HAP-1 (cell line): ENCODE measurements at regions not wholly inside any gene's neighbourhood (a gene's known extent, or its start where the extent isn't known, plus 50 kb on each side); places are given as distances from the start of the nearest gene placed in this dataset.

Experiments used
- DNase-seq, 2 experiments: peaks; one replicate each; pipeline ENCODE4 v3.0.0-alpha.2; 2016 to 2020; ENCODE audit warnings: low spot score in 2 of 2
- H3K27me3 ChIP-seq: fragments of 250-450 bp; sonication (Bioruptor Pico); 2 replicates; pipeline ENCODE4 v1.5.1; 2020; ENCODE audit warnings: low read depth, mild to moderate bottlenecking, moderate library complexity
- H3K36me3 ChIP-seq: fragments of 250-450 bp; sonication (Bioruptor Pico); replicated peaks from 2 replicates; pipeline ENCODE4 v1.5.1; 2020; ENCODE audit warnings: mild to moderate bottlenecking
- H3K4me1 ChIP-seq: fragments of 250-450 bp; sonication (Bioruptor Pico); 2 replicates; pipeline ENCODE4 v1.5.1; 2020; ENCODE audit warnings: mild to moderate bottlenecking
- H3K4me3 ChIP-seq: fragments of 250-450 bp; sonication (Bioruptor Pico); 2 replicates; pipeline ENCODE4 v1.5.1; 2020; ENCODE audit warnings: mild to moderate bottlenecking, moderate library complexity
- H3K9me3 ChIP-seq: fragments of 250-450 bp; sonication (Bioruptor Pico); 2 replicates; pipeline ENCODE4 v1.5.1; 2020; ENCODE audit warnings: mild to moderate bottlenecking, moderate library complexity
- in situ Hi-C: fragments of 300-500 bp; cut with MboI; formaldehyde crosslinking; loops from 3 replicates; pipeline ENCODE4 v1.14.3; 2020; ENCODE audit warnings: low sequenced_read_pairs, inconsistent platforms, mixed read lengths

GRCh38 chr9:86714999-86715398 lies 232.3 kb downstream of the GAS1 start:
- Histone ChIP-seq H3K27me3 (no peaks in the 10 kb centered on the region), H3K9me3 (no peaks in the 10 kb centered on the region), H3K4me1 (no peaks in the 10 kb centered on the region), H3K4me3 (no peak overlapping the region), H3K36me3 (no peaks in the 10 kb centered on the region)
- no peak for DNase-seq
- in situ Hi-C loops = no loop called here

- no peaks in the 10 kb centered on the region for H3K27me3 ChIP-seq
- in situ Hi-C loops = no loop called here
- DNase-seq = no peak
- no peaks in the 10 kb centered on the region for H3K4me1 ChIP-seq
- no peak overlapping the region for H3K4me3 ChIP-seq
- no peaks in the 10 kb centered on the region for H3K9me3 ChIP-seq
- no peaks in the 10 kb centered on the region for H3K36me3 ChIP-seq
Observed at GRCh38 chr9:86713970-86714369, 233.3 kb downstream of the GAS1 start.

GRCh38 chr9:86713470-86713869 lies 233.8 kb downstream of the GAS1 start:
- no peaks in the 10 kb centered on the region for H3K4me1 ChIP-seq
- H3K36me3 ChIP-seq = no peaks in the 10 kb centered on the region
- no peak for DNase-seq
- H3K4me3 ChIP-seq = no peak overlapping the region
- no peaks in the 10 kb centered on the region for H3K27me3 ChIP-seq
- in situ Hi-C loops = no loop called here
- no peaks in the 10 kb centered on the region for H3K9me3 ChIP-seq

- Histone ChIP-seq H3K4me1 (no peaks in the 10 kb centered on the region), H3K27me3 (no peaks in the 10 kb centered on the region), H3K9me3 (no peaks in the 10 kb centered on the region), H3K4me3 (no peak overlapping the region), H3K36me3 (no peaks in the 10 kb centered on the region)
- in situ Hi-C loops = no loop called here
- DNase-seq = no peak
Observed at GRCh38 chr9:86708918-86709835, 238.1 kb downstream of the GAS1 start.

- H3K4me1 ChIP-seq = no peaks in the 10 kb centered on the region
- no peaks in the 10 kb centered on the region for H3K27me3 ChIP-seq
- H3K9me3 ChIP-seq = no peaks in the 10 kb centered on the region
- no peak overlapping the region for H3K4me3 ChIP-seq
- in situ Hi-C loops = no loop called here
- no peaks in the 10 kb centered on the region for H3K36me3 ChIP-seq
- no peak for DNase-seq
Observed at GRCh38 chr9:86707932-86708510, 239.3 kb downstream of the GAS1 start.

GRCh38 chr9:86706391-86706790 lies 240.9 kb downstream of the GAS1 start:
- in situ Hi-C loops = no loop called here
- no peaks in the 10 kb centered on the region for H3K4me1 ChIP-seq
- H3K9me3 ChIP-seq = no peaks in the 10 kb centered on the region
- no peak for DNase-seq
- H3K27me3 ChIP-seq = no peaks in the 10 kb centered on the region
- no peaks in the 10 kb centered on the region for H3K36me3 ChIP-seq
- no peak overlapping the region for H3K4me3 ChIP-seq

GRCh38 chr9:86705490-86705889 lies 241.8 kb downstream of the GAS1 start:
- Histone ChIP-seq H3K27me3 (no peaks in the 10 kb centered on the region), H3K4me1 (no peaks in the 10 kb centered on the region), H3K9me3 (no peaks in the 10 kb centered on the region), H3K4me3 (no peak overlapping the region), H3K36me3 (no peaks in the 10 kb centered on the region)
- no peak for DNase-seq
- in situ Hi-C loops = no loop called here

- H3K36me3 ChIP-seq = no peaks in the 10 kb centered on the region
- in situ Hi-C loops = no loop called here
Observed at GRCh38 chr9:86703346-86703745, 244.0 kb downstream of the GAS1 start.

GRCh38 chr9:86700629-86701028 lies 246.7 kb downstream of the GAS1 start:
- in situ Hi-C loops = no loop called here

More at GRCh38 chr9:86703346-86703745, 244.0 kb downstream of the GAS1 start:
- DNase-seq = no peak
- no peaks in the 10 kb centered on the region for H3K27me3 ChIP-seq
- H3K4me3 ChIP-seq = no peak overlapping the region
- H3K4me1 ChIP-seq = no peaks in the 10 kb centered on the region
- no peaks in the 10 kb centered on the region for H3K9me3 ChIP-seq

GRCh38 chr9:86697999-86698398 lies 249.3 kb downstream of the GAS1 start:
- no peaks in the 10 kb centered on the region for H3K27me3 ChIP-seq
- H3K4me3 ChIP-seq = no peak overlapping the region
- H3K9me3 ChIP-seq = no peaks in the 10 kb centered on the region

More at GRCh38 chr9:86700629-86701028, 246.7 kb downstream of the GAS1 start:
- Histone ChIP-seq H3K4me1 (no peaks in the 10 kb centered on the region), H3K27me3 (no peaks in the 10 kb centered on the region), H3K36me3 (no peaks in the 10 kb centered on the region), H3K4me3 (no peak overlapping the region), H3K9me3 (no peaks in the 10 kb centered on the region)
- DNase-seq = no peak

GRCh38 chr9:86697213-86697612 lies 250.1 kb downstream of the GAS1 start:
- Histone ChIP-seq H3K36me3 (no peaks in the 10 kb centered on the region), H3K4me1 (no peaks in the 10 kb centered on the region), H3K9me3 (no peaks in the 10 kb centered on the region), H3K27me3 (no peaks in the 10 kb centered on the region), H3K4me3 (no peak overlapping the region)
- DNase-seq = no peak
- in situ Hi-C loops = no loop called here

More at GRCh38 chr9:86697999-86698398, 249.3 kb downstream of the GAS1 start:
- no peaks in the 10 kb centered on the region for H3K4me1 ChIP-seq
- H3K36me3 ChIP-seq = no peaks in the 10 kb centered on the region
- in situ Hi-C loops = no loop called here
- no peak for DNase-seq

GRCh38 chr9:86695910-86696424 lies 251.3 kb downstream of the GAS1 start:
- in situ Hi-C loops = no loop called here
- H3K4me1 ChIP-seq = no peaks in the 10 kb centered on the region
- no peaks in the 10 kb centered on the region for H3K9me3 ChIP-seq
- no peak for DNase-seq
- H3K27me3 ChIP-seq = no peaks in the 10 kb centered on the region
- H3K36me3 ChIP-seq = no peaks in the 10 kb centered on the region
- H3K4me3 ChIP-seq = no peak overlapping the region

GRCh38 chr9:86690034-86690433 lies 257.3 kb downstream of the GAS1 start:
- in situ Hi-C loops = no loop called here
- Histone ChIP-seq H3K4me1 (no peaks in the 10 kb centered on the region), H3K9me3 (no peaks in the 10 kb centered on the region), H3K4me3 (no peak overlapping the region), H3K36me3 (no peaks in the 10 kb centered on the region), H3K27me3 (peaks cover 3% of the 10 kb centered on the region; the same call in 1 of the 2 replicates)
- no peak for DNase-seq

GRCh38 chr9:86687788-86688187 lies 259.5 kb downstream of the GAS1 start:
- Histone ChIP-seq H3K4me3 (no peak overlapping the region), H3K9me3 (no peaks in the 10 kb centered on the region)
- DNase-seq = no peak

More at GRCh38 chr9:86687788-86688187, 259.5 kb downstream of the GAS1 start:
- in situ Hi-C loops = no loop called here
- no peaks in the 10 kb centered on the region for H3K4me1 ChIP-seq
- H3K27me3 ChIP-seq = peaks cover 3% of the 10 kb centered on the region; the same call in 1 of the 2 replicates
- no peaks in the 10 kb centered on the region for H3K36me3 ChIP-seq
